A549 (cell line): ENCODE measurements at regions not wholly inside any gene's neighbourhood (a gene's known extent, or its start where the extent isn't known, plus 50 kb on each side); places are given as distances from the start of the nearest gene placed in this dataset.

Source experiments
- CEBPB ChIP-seq, 2 experiments: fragments of >200 bp in 1 of 2; sonication (Bioruptor Twin) in 1 of 2; formaldehyde crosslinking in 1 of 2; IDR thresholded peaks; 2 replicates each; pipeline ENCODE4 v1.6.1; 2012 to 2016
- FOSL2 ChIP-seq, 2 experiments: fragments of 450-650 bp in 1 of 2; fragments of >200 bp in 1 of 2; sonication (Bioruptor Twin) in 1 of 2; formaldehyde crosslinking; IDR thresholded peaks; 2 replicates each; pipeline versions ENCODE4 v1.5.0 to v1.6.1; 2016 to 2020; ENCODE audit warnings: mild to moderate bottlenecking in 1 of 2, moderate library complexity in 1 of 2
- POLR2AphosphoS2 ChIP-seq: conservative IDR thresholded peaks from 2 replicates; pipeline ENCODE4 v1.6.1; 2012; ENCODE audit warnings: low read length, improper control_type of control experiment, inconsistent platforms
- RFX5 ChIP-seq: fragments of 450-650 bp; IDR thresholded peaks from 2 replicates; pipeline ENCODE4 v1.7.1; 2014; ENCODE audit warnings: antibody characterized with exemption, mild to moderate bottlenecking, moderate library complexity
- TF ChIP-seq, protein P1 (sequence below): fragments of >200 bp; sonication (Bioruptor Twin); formaldehyde crosslinking; IDR thresholded peaks from 3 replicates; pipeline ENCODE4 v1.5.1; 2016

DNA sequence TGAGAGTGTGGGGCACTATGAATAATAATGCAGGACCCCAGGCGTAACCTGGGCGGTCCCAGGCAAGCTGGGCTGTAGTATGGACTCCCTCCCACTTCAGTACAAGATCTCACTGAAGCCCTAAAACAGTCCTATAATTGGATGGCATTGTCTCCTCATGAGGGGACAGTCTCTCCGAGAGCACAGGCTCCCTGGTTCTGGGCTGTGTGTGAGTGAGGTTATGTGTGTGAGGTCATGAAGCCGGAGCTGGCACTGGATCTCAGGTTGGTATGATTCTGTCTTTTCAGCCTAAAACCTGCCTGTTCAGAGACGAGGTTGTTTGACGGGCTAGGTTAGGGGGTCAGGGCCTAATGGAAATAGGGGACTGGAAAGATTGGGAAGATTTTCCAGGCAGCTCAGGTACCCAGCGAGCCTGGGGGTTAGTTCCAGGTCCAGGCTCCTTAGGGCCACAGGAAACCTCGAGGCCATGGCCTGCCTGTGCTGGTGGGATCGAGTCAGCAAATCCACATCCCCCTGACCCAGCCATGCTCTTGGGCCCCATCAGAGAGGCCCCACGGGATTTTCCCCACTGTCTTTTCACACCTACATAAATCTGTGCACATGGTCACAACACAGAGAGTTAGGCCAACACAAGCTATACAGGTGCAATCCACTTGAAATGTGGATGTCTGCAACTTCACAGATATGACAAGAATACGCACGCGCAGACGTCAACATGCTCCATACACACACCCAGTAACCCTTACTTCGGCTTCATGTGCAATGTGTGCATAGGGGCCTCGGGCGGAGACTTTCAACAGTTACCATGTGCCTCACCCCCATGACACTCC lies 94.8 kb downstream of the INHBB start:
- no peak for TF ChIP-seq POLR2AphosphoS2
- no peak for TF ChIP-seq RFX5
- no peak for TF ChIP-seq FOSL2 (IDR thresholded peaks at IDR 0.05)
- TF ChIP-seq FOSL2 (CRISPR knock-in tag; IDR thresholded peaks at IDR 0.05) = no peak
- TF ChIP-seq, protein P1, sequence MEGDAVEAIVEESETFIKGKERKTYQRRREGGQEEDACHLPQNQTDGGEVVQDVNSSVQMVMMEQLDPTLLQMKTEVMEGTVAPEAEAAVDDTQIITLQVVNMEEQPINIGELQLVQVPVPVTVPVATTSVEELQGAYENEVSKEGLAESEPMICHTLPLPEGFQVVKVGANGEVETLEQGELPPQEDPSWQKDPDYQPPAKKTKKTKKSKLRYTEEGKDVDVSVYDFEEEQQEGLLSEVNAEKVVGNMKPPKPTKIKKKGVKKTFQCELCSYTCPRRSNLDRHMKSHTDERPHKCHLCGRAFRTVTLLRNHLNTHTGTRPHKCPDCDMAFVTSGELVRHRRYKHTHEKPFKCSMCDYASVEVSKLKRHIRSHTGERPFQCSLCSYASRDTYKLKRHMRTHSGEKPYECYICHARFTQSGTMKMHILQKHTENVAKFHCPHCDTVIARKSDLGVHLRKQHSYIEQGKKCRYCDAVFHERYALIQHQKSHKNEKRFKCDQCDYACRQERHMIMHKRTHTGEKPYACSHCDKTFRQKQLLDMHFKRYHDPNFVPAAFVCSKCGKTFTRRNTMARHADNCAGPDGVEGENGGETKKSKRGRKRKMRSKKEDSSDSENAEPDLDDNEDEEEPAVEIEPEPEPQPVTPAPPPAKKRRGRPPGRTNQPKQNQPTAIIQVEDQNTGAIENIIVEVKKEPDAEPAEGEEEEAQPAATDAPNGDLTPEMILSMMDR = no peak
- TF ChIP-seq CEBPB (IDR thresholded peaks at IDR 0.05) = no peak
